ENCODE measurements at regions not wholly inside any gene's neighbourhood (a gene's known extent, or its start where the extent isn't known, plus 50 kb on each side); places are given as distances from the start of the nearest gene placed in this dataset.
"Not testable (repeated sequence)": the region's sequence is repeated elsewhere in the genome, so short reads cannot be mapped to it uniquely, and the experiment has no call there.

GRCh38 chr13:60745343-60745742, 348.3 kb downstream of the TDRD3 start:
- FAIRE-seq, result no peak

GRCh38 chr13:60733933-60734332, 336.9 kb downstream of the TDRD3 start:
- no peak for FAIRE-seq

More at GRCh38 chr13:60745343-60745742, 348.3 kb downstream of the TDRD3 start:
- DNase-seq (ENCODE audit: extremely low spot score, insufficient read length, low read depth), result no peak

GRCh38 chr13:60727140-60727539, 330.1 kb downstream of the TDRD3 start:
- no peak for DNase-seq (ENCODE audit: extremely low spot score, insufficient read length, low read depth)
- FAIRE-seq, result no peak

More at GRCh38 chr13:60733933-60734332, 336.9 kb downstream of the TDRD3 start:
- DNase-seq (ENCODE audit: extremely low spot score, insufficient read length, low read depth), result no peak

- DNase-seq (ENCODE audit: extremely low spot score, insufficient read length, low read depth) (no peak), FAIRE-seq (no peak)
These were observed 324.0 kb downstream of the TDRD3 start for GRCh38 chr13:60721063-60721462.

GRCh38 chr13:60720590-60720989, 323.6 kb downstream of the TDRD3 start:
- no peak for DNase-seq (ENCODE audit: extremely low spot score, insufficient read length, low read depth)
- no peak for FAIRE-seq

- FAIRE-seq, result no peak
- DNase-seq (ENCODE audit: extremely low spot score, insufficient read length, low read depth), result no peak
These were observed 319.3 kb downstream of the TDRD3 start for GRCh38 chr13:60716313-60716712.

GRCh38 chr13:60707878-60708277, 310.9 kb downstream of the TDRD3 start:
- FAIRE-seq (no peak), DNase-seq (ENCODE audit: extremely low spot score, insufficient read length, low read depth) (no peak)

- DNase-seq (ENCODE audit: extremely low spot score, insufficient read length, low read depth) (no peak), FAIRE-seq (no peak)
These were observed 304.9 kb downstream of the TDRD3 start for GRCh38 chr13:60701895-60702294.

- no peak for DNase-seq (ENCODE audit: extremely low spot score, insufficient read length, low read depth)
- no peak for FAIRE-seq
These were observed 304.0 kb downstream of the TDRD3 start for GRCh38 chr13:60700994-60701393.

GRCh38 chr13:60699636-60700035, 302.6 kb downstream of the TDRD3 start:
- no peak for FAIRE-seq
- DNase-seq (ENCODE audit: extremely low spot score, insufficient read length, low read depth), result no peak

GRCh38 chr13:60696602-60697001, 299.6 kb downstream of the TDRD3 start:
- no peak for FAIRE-seq
- DNase-seq (ENCODE audit: extremely low spot score, insufficient read length, low read depth), result no peak

- FAIRE-seq (no peak), DNase-seq (ENCODE audit: extremely low spot score, insufficient read length, low read depth) (no peak)
These were observed 294.2 kb downstream of the TDRD3 start for GRCh38 chr13:60691268-60691667.

- DNase-seq (ENCODE audit: extremely low spot score, insufficient read length, low read depth) (no peak), FAIRE-seq (no peak)
These were observed 293.6 kb downstream of the TDRD3 start for GRCh38 chr13:60690604-60691003.

- DNase-seq (ENCODE audit: extremely low spot score, insufficient read length, low read depth), result no peak
- FAIRE-seq, result no peak
These were observed 292.6 kb downstream of the TDRD3 start for GRCh38 chr13:60689571-60689970.

GRCh38 chr13:60689076-60689475, 292.1 kb downstream of the TDRD3 start:
- DNase-seq (ENCODE audit: extremely low spot score, insufficient read length, low read depth) (no peak), FAIRE-seq (no peak)

- DNase-seq (ENCODE audit: extremely low spot score, insufficient read length, low read depth), result no peak
- FAIRE-seq, result no peak
These were observed 283.1 kb downstream of the TDRD3 start for GRCh38 chr13:60679928-60680694.

- no peak for FAIRE-seq
These were observed 282.1 kb downstream of the TDRD3 start for GRCh38 chr13:60679131-60679530.

GRCh38 chr13:60671386-60671785, 274.4 kb downstream of the TDRD3 start:
- DNase-seq (ENCODE audit: extremely low spot score, insufficient read length, low read depth), result no peak
- FAIRE-seq, result no peak

More at GRCh38 chr13:60679131-60679530, 282.1 kb downstream of the TDRD3 start:
- DNase-seq (ENCODE audit: extremely low spot score, insufficient read length, low read depth), result no peak

GRCh38 chr13:60663788-60664187, 266.8 kb downstream of the TDRD3 start:
- no peak for DNase-seq (ENCODE audit: extremely low spot score, insufficient read length, low read depth)
- FAIRE-seq, result no peak

- no peak for FAIRE-seq
These were observed 265.6 kb downstream of the TDRD3 start for GRCh38 chr13:60662595-60662994.

GRCh38 chr13:60661521-60661920, 264.5 kb downstream of the TDRD3 start:
- no peak for FAIRE-seq
- DNase-seq (ENCODE audit: extremely low spot score, insufficient read length, low read depth), result no peak

More at GRCh38 chr13:60662595-60662994, 265.6 kb downstream of the TDRD3 start:
- no peak for DNase-seq (ENCODE audit: extremely low spot score, insufficient read length, low read depth)

GRCh38 chr13:60657586-60657985, 260.6 kb downstream of the TDRD3 start:
- not testable (repeated sequence) for DNase-seq (ENCODE audit: extremely low spot score, insufficient read length, low read depth)

More at GRCh38 chr13:60657586-60657985, 260.6 kb downstream of the TDRD3 start:
- FAIRE-seq, result not testable (repeated sequence)

All from GM18507 (cell line).